Cardiac muscle cell (in vitro differentiated cells and primary cell): ENCODE measurements at regions not wholly inside any gene's neighbourhood (a gene's known extent, or its start where the extent isn't known, plus 50 kb on each side); places are given as distances from the start of the nearest gene placed in this dataset.

Experiments used
- DNase-seq, 2 donors: peaks; one replicate each; pipeline versions ENCODE4 v3.0.0 to v3.0.0-alpha.2; 2010 to 2017; ENCODE audit warnings: low read depth in 1 of 2, low spot score in 1 of 2
- H3K27ac ChIP-seq: fragments of 200-600 bp; sonication (generic); 2 replicates; pipeline ENCODE4 v1.5.1; 2016
- H3K27me3 ChIP-seq: fragments of 200-600 bp; sonication (generic); 2 replicates; pipeline ENCODE4 v1.6.0; 2016; ENCODE audit warnings: control low read depth
- H3K36me3 ChIP-seq: fragments of 200-600 bp; sonication (generic); 2 replicates; pipeline ENCODE4 v1.5.1; 2016; ENCODE audit warnings: control low read depth
- H3K4me1 ChIP-seq: fragments of 200-600 bp; sonication (generic); 2 replicates; pipeline ENCODE4 v1.8.1; 2017; ENCODE audit warnings: low read depth, mild to moderate bottlenecking, mixed run types
- H3K4me3 ChIP-seq: fragments of 200-600 bp; sonication (generic); 2 replicates; pipeline ENCODE4 v1.5.1; 2016; ENCODE audit warnings: mild to moderate bottlenecking
- H3K9me3 ChIP-seq: fragments of 200-600 bp; sonication (generic); 2 replicates; pipeline ENCODE4 v1.5.1; 2017; ENCODE audit warnings: low read depth, mild to moderate bottlenecking, control low read depth
- TF ChIP-seq, protein P1 (sequence below): IDR thresholded peaks from 2 replicates; pipeline ENCODE4 v1.5.1; 2012; ENCODE audit warnings: low read depth, mild to moderate bottlenecking, low read length

DNA sequence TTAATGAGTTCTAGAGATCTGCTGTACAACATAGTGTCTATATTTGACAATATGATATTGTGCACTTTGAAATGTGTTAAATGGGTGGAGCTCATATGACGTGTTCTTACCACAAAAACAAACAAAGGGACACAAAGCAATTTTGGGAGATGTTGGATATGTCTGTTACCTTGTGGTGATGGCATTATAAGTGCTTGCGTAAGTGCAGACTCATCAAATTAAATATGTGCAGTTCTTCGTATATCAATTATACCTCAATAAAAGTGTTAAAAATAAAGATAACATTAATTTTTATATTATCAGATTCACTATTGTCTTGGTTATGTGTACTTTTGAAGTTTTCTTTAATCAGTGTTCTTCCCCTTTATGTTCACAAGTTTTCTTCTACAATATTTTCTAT, 372.9 kb upstream of the COBL start:
- no peak overlapping the region for H3K4me3 ChIP-seq
- H3K4me1 ChIP-seq, result no peaks in the 10 kb centered on the region
- TF ChIP-seq, protein P1, sequence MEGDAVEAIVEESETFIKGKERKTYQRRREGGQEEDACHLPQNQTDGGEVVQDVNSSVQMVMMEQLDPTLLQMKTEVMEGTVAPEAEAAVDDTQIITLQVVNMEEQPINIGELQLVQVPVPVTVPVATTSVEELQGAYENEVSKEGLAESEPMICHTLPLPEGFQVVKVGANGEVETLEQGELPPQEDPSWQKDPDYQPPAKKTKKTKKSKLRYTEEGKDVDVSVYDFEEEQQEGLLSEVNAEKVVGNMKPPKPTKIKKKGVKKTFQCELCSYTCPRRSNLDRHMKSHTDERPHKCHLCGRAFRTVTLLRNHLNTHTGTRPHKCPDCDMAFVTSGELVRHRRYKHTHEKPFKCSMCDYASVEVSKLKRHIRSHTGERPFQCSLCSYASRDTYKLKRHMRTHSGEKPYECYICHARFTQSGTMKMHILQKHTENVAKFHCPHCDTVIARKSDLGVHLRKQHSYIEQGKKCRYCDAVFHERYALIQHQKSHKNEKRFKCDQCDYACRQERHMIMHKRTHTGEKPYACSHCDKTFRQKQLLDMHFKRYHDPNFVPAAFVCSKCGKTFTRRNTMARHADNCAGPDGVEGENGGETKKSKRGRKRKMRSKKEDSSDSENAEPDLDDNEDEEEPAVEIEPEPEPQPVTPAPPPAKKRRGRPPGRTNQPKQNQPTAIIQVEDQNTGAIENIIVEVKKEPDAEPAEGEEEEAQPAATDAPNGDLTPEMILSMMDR, result no peak
- no peak for DNase-seq
- H3K9me3 ChIP-seq, result no peaks in the 10 kb centered on the region
- no peaks in the 10 kb centered on the region for H3K36me3 ChIP-seq
- H3K27me3 ChIP-seq, result no peaks in the 10 kb centered on the region
- H3K27ac ChIP-seq, result no peak overlapping the region

GRCh38 chr7:51685794-51686193, 369.2 kb upstream of the COBL start:
- H3K4me3 ChIP-seq, result no peak overlapping the region
- TF ChIP-seq, protein P1, result no peak
- H3K27ac ChIP-seq, result no peak overlapping the region
- H3K27me3 ChIP-seq, result no peaks in the 10 kb centered on the region
- H3K4me1 ChIP-seq, result no peaks in the 10 kb centered on the region
- DNase-seq, result no peak
- no peaks in the 10 kb centered on the region for H3K9me3 ChIP-seq
- no peaks in the 10 kb centered on the region for H3K36me3 ChIP-seq

GRCh38 chr7:51680594-51681399, 364.2 kb upstream of the COBL start:
- Histone ChIP-seq H3K4me1 (no peaks in the 10 kb centered on the region), H3K9me3 (no peaks in the 10 kb centered on the region), H3K36me3 (no peaks in the 10 kb centered on the region), H3K27ac (no peak overlapping the region), H3K4me3 (no peak overlapping the region), H3K27me3 (no peaks in the 10 kb centered on the region)
- DNase-seq, result no peak
- TF ChIP-seq, protein P1, result no peak

DNA sequence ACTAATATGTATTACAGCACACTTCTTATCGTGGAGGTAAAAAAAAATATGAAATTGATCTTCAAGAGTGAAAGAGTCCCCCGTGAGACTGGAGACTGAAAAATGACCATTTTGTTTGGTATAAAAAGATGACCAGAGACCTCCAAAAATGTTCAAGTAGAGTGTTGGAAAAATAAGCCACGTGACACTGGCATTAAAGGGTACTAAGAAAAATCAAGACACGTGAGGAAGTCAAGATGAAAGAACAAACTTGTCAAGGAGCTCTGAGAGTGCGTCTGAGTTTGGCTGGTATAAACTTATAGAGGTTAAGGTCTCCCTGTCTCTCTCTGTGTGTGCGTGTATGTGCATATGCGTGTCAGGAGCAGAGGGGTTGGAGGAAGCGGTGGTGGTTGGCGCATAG, 362.7 kb upstream of the COBL start:
- no peaks in the 10 kb centered on the region for H3K27me3 ChIP-seq
- TF ChIP-seq, protein P1, result no peak

GRCh38 chr7:51666751-51667150, 350.1 kb upstream of the COBL start:
- no peaks in the 10 kb centered on the region for H3K4me1 ChIP-seq
- no peaks in the 10 kb centered on the region for H3K36me3 ChIP-seq
- H3K27ac ChIP-seq, result no peak overlapping the region
- no peak overlapping the region for H3K4me3 ChIP-seq
- DNase-seq, result no peak
- no peaks in the 10 kb centered on the region for H3K27me3 ChIP-seq
- no peaks in the 10 kb centered on the region for H3K9me3 ChIP-seq
- TF ChIP-seq, protein P1, result no peak

More for the DNA sequence above, 362.7 kb upstream of the COBL start:
- H3K4me1 ChIP-seq, result no peaks in the 10 kb centered on the region
- H3K9me3 ChIP-seq, result no peaks in the 10 kb centered on the region
- no peak overlapping the region for H3K27ac ChIP-seq
- H3K4me3 ChIP-seq, result no peak overlapping the region
- no peak for DNase-seq
- no peaks in the 10 kb centered on the region for H3K36me3 ChIP-seq
